CD4-positive, alpha-beta T cell treated with Interleukin-15 for 1 hour (primary cell): ENCODE measurements at regions not wholly inside any gene's neighbourhood (a gene's known extent, or its start where the extent isn't known, plus 50 kb on each side); places are given as distances from the start of the nearest gene placed in this dataset.

Source experiments
- DNase-seq: peaks from one replicate; pipeline ENCODE4 v3.0.0-alpha.2; 2020

GRCh38 chr5:2696156-2696807 lies 55.2 kb downstream of the IRX2 start:
- no peak for DNase-seq

- DNase-seq: no peak
Measured at GRCh38 chr5:2695200-2695891, 56.1 kb downstream of the IRX2 start.

- no peak for DNase-seq
Measured at GRCh38 chr5:2691530-2691929, 59.9 kb downstream of the IRX2 start.

GRCh38 chr5:2690293-2690692 lies 61.2 kb downstream of the IRX2 start:
- DNase-seq: no peak

- DNase-seq: no peak
Measured at GRCh38 chr5:2688586-2688985, 62.9 kb downstream of the IRX2 start.

GRCh38 chr5:2687746-2688145 lies 63.7 kb downstream of the IRX2 start:
- no peak for DNase-seq

GRCh38 chr5:2686321-2687124 lies 65.0 kb downstream of the IRX2 start:
- DNase-seq: no peak

GRCh38 chr5:2685651-2686272 lies 65.7 kb downstream of the IRX2 start:
- DNase-seq: no peak

- DNase-seq: no peak
Measured at GRCh38 chr5:2684606-2685005, 66.9 kb downstream of the IRX2 start.

- DNase-seq: no peak
Measured at GRCh38 chr5:2683720-2684119, 67.8 kb downstream of the IRX2 start.

GRCh38 chr5:2681476-2681875 lies 70.0 kb downstream of the IRX2 start:
- no peak for DNase-seq

- DNase-seq: no peak
Measured at GRCh38 chr5:2680979-2681378, 70.5 kb downstream of the IRX2 start.

GRCh38 chr5:2677689-2678088 lies 73.8 kb downstream of the IRX2 start:
- no peak for DNase-seq

GRCh38 chr5:2675548-2675947 lies 75.9 kb downstream of the IRX2 start:
- DNase-seq: no peak

- no peak for DNase-seq
Measured at GRCh38 chr5:2674456-2674855, 77.0 kb downstream of the IRX2 start.

GRCh38 chr5:2670940-2671339 lies 80.5 kb downstream of the IRX2 start:
- no peak for DNase-seq

GRCh38 chr5:2669913-2670312 lies 81.6 kb downstream of the IRX2 start:
- no peak for DNase-seq

- no peak for DNase-seq
Measured at GRCh38 chr5:2669259-2669658, 82.2 kb downstream of the IRX2 start.

- DNase-seq: no peak
Measured at GRCh38 chr5:2666081-2666480, 85.4 kb downstream of the IRX2 start.

- DNase-seq: no peak
Measured at GRCh38 chr5:2663489-2663888, 88.0 kb downstream of the IRX2 start.

GRCh38 chr5:2660315-2660714 lies 91.2 kb downstream of the IRX2 start:
- no peak for DNase-seq

GRCh38 chr5:2658881-2659470 lies 92.5 kb downstream of the IRX2 start:
- DNase-seq: no peak

- no peak for DNase-seq
Measured at GRCh38 chr5:2658447-2658846, 93.0 kb downstream of the IRX2 start.
